MCF 10A (cell line): ENCODE measurements at regions not wholly inside any gene's neighbourhood (a gene's known extent, or its start where the extent isn't known, plus 50 kb on each side); places are given as distances from the start of the nearest gene placed in this dataset.

Experiments
- BruUV-seq: library from RNA; stranded (reverse); fragments of 400-500 nt; replicated peaks from 2 replicates; lab custom pipeline; 2021; lab: Mats Ljungman, UMichigan
- CTCF ChIA-PET: fragments of 300-600 bp; sonication (Branson Sonifier 250); formaldehyde crosslinking; extraction: SDS; loops from one replicate; lab custom pipeline; 2021; ENCODE audit warnings: antibody characterized with exemption, inconsistent platforms; lab: Yijun Ruan, JAX
- POLR2A ChIA-PET: fragments of 300-600, 350-650 bp; sonication (Branson Sonifier 250); formaldehyde crosslinking; extraction: SDS; loops from one replicate; lab custom pipeline; 2020; ENCODE audit warnings: antibody characterized with exemption, inconsistent platforms; lab: Yijun Ruan, JAX
- DNase-seq: peaks from one replicate; pipeline ENCODE4 v3.0.0-alpha.2; 2018; ENCODE audit not compliant: unreplicated experiment
- H3K27ac Mint-ChIP-seq: one replicate; pipeline ENCODE4 v1.8.0; 2022; ENCODE audit warnings: mild to moderate bottlenecking, low read depth, mixed read lengths; ENCODE audit not compliant: unreplicated experiment
- H3K27me3 Mint-ChIP-seq: one replicate; pipeline ENCODE4 v1.8.0; 2022; ENCODE audit warnings: mixed read lengths; ENCODE audit not compliant: insufficient read depth, unreplicated experiment
- H3K36me3 Mint-ChIP-seq: one replicate; pipeline ENCODE4 v1.8.0; 2022; ENCODE audit warnings: mild to moderate bottlenecking, moderate library complexity, mixed read lengths; ENCODE audit not compliant: insufficient read depth, unreplicated experiment
- H3K4me1 Mint-ChIP-seq: one replicate; pipeline ENCODE4 v1.8.0; 2022; ENCODE audit warnings: mixed read lengths; ENCODE audit not compliant: insufficient read depth, unreplicated experiment
- H3K4me3 Mint-ChIP-seq: one replicate; pipeline ENCODE4 v1.8.0; 2022; ENCODE audit warnings: mild to moderate bottlenecking, moderate library complexity, mixed read lengths; ENCODE audit not compliant: unreplicated experiment
- H3K9me3 Mint-ChIP-seq: one replicate; pipeline ENCODE4 v1.8.0; 2022; ENCODE audit warnings: mixed read lengths; ENCODE audit not compliant: unreplicated experiment
- intact Hi-C: fragments of 100-400 bp; cut with micrococcal nuclease; formaldehyde crosslinking; loops from 2 replicates; pipeline ENCODE4 v1.14.1; 2022
- TF ChIP-seq, protein P1 (sequence below): fragments of 200-600 bp; IDR thresholded peaks from one replicate; pipeline ENCODE4 v1.8.0; 2022; ENCODE audit warnings: antibody characterized with exemption, mild to moderate bottlenecking; ENCODE audit not compliant: unreplicated experiment

GRCh38 chr13:68927387-68928026 lies 1180.1 kb upstream of the ATXN8OS start:
- peak; percentile 62 for DNase-seq
- POLR2A ChIA-PET = interaction anchor here (0.5 to 1.1 kb wide), 4 partner anchors 210 to 1045 kb away, joined by 3 read pairs; no protein-coding TSS in a partner anchor
- CTCF ChIA-PET = interaction anchor here (0.5 to 2.0 kb wide), 25 partner anchors 15 to 1596 kb away, joined by 3 to 22 read pairs (median 3); no protein-coding TSS in a partner anchor

DNA sequence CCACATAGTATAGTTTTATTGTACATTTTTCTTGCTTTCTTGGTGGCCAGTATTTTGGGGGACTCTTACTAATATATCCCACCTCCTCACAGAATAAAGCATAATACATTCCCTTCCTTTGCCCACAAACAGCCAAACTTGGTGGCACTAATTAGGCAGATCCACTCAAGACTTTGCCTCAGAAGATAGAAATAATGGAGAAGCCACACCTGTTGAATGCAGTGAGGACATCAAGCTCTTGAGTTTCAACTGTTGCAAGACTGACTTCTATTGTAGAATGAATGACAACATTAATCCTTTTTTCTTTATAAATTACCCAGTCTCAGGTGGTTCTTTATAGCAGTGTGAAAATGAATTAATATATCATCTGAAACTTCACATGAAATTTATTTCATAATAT lies 1183.6 kb upstream of the ATXN8OS start:
- H3K9me3 Mint-ChIP-seq = peaks cover 8% of the 10 kb centered on the region
- no peak overlapping the region for H3K4me3 Mint-ChIP-seq
- ChIA-PET CTCF (interaction anchor here (0.7 kb wide), 2 partner anchors 327 to 1440 kb away, joined by 3 read pairs; no protein-coding TSS in a partner anchor), POLR2A (no interaction called here)
- DNase-seq = no peak
- intact Hi-C loops = loop anchor here (10.0 kb wide), 1 partner anchor 1189 kb away; no protein-coding TSS in a partner anchor
- H3K27ac Mint-ChIP-seq = no peak overlapping the region
- no TSS peak for BruUV-seq
- no peaks in the 10 kb centered on the region for H3K36me3 Mint-ChIP-seq
- TF ChIP-seq, protein P1, sequence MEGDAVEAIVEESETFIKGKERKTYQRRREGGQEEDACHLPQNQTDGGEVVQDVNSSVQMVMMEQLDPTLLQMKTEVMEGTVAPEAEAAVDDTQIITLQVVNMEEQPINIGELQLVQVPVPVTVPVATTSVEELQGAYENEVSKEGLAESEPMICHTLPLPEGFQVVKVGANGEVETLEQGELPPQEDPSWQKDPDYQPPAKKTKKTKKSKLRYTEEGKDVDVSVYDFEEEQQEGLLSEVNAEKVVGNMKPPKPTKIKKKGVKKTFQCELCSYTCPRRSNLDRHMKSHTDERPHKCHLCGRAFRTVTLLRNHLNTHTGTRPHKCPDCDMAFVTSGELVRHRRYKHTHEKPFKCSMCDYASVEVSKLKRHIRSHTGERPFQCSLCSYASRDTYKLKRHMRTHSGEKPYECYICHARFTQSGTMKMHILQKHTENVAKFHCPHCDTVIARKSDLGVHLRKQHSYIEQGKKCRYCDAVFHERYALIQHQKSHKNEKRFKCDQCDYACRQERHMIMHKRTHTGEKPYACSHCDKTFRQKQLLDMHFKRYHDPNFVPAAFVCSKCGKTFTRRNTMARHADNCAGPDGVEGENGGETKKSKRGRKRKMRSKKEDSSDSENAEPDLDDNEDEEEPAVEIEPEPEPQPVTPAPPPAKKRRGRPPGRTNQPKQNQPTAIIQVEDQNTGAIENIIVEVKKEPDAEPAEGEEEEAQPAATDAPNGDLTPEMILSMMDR = no peak
- H3K27me3 Mint-ChIP-seq = no peaks in the 10 kb centered on the region
- H3K4me1 Mint-ChIP-seq = no peaks in the 10 kb centered on the region

More at GRCh38 chr13:68927387-68928026, 1180.1 kb upstream of the ATXN8OS start:
- Mint-ChIP-seq H3K9me3 (peaks cover 8% of the 10 kb centered on the region), H3K4me1 (no peaks in the 10 kb centered on the region), H3K27ac (no peak overlapping the region), H3K27me3 (no peaks in the 10 kb centered on the region), H3K4me3 (no peak overlapping the region), H3K36me3 (no peaks in the 10 kb centered on the region)
- no TSS peak for BruUV-seq
- TF ChIP-seq, protein P1 = peak; percentile 82
- intact Hi-C loops = loop anchor here (1.0 to 10.0 kb wide), 3 partner anchors 623 to 1697 kb away; partner anchors contain the start of gene PCDH9

- CTCF ChIA-PET = no interaction called here
- Mint-ChIP-seq H3K36me3 (no peaks in the 10 kb centered on the region), H3K9me3 (peaks cover 24% of the 10 kb centered on the region), H3K4me3 (no peak overlapping the region), H3K4me1 (no peaks in the 10 kb centered on the region), H3K27me3 (no peaks in the 10 kb centered on the region), H3K27ac (no peak overlapping the region)
- intact Hi-C loops = no loop called here
- BruUV-seq = no TSS peak
- TF ChIP-seq, protein P1 = no peak
- POLR2A ChIA-PET = interaction anchor here (0.7 kb wide), 1 partner anchor 1591 kb away, joined by 3 read pairs; no protein-coding TSS in a partner anchor
- peak; percentile 4 for DNase-seq
Observed at GRCh38 chr13:68908879-68909278, 1198.7 kb upstream of the ATXN8OS start.

DNA sequence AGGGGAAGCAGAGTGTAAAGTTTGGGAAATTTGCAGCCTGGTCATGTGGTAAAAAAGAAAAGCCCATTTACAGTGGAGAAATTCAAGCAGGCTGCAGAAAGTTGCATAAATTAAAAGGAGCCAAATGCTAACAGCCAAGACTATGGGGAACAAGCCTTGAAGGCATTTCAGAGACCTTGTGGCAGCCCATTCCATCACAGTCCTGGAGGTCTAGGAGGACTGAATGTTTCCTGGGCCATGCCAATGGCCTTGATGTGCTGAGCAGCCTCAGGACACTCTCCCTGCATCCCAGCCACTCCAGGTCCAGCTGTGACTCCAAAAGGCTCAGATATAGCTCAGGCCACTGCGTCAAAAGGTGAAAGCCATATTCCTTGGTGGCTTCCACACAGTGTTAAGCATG lies 1202.4 kb upstream of the ATXN8OS start:
- Mint-ChIP-seq H3K4me3 (no peak overlapping the region), H3K27ac (no peak overlapping the region), H3K36me3 (no peaks in the 10 kb centered on the region), H3K9me3 (peaks cover 23% of the 10 kb centered on the region), H3K27me3 (no peaks in the 10 kb centered on the region), H3K4me1 (no peaks in the 10 kb centered on the region)
- CTCF ChIA-PET = interaction anchor here (0.6 kb wide), 1 partner anchor 10 kb away, joined by 3 read pairs; no protein-coding TSS in a partner anchor
- no peak for DNase-seq
- TF ChIP-seq, protein P1 = no peak
- POLR2A ChIA-PET = no interaction called here
- intact Hi-C loops = no loop called here
- no TSS peak for BruUV-seq
